Stromal cell of bone marrow (primary cell): ENCODE measurements at regions not wholly inside any gene's neighbourhood (a gene's known extent, or its start where the extent isn't known, plus 50 kb on each side); places are given as distances from the start of the nearest gene placed in this dataset.
"Not testable (repeated sequence)": the region's sequence is repeated elsewhere in the genome, so short reads cannot be mapped to it uniquely, and the experiment has no call there.

ENCODE experiments used
- DNase-seq: peaks from one replicate; pipeline ENCODE4 v3.0.0-alpha.2; 2012; ENCODE audit warnings: low read depth

DNA sequence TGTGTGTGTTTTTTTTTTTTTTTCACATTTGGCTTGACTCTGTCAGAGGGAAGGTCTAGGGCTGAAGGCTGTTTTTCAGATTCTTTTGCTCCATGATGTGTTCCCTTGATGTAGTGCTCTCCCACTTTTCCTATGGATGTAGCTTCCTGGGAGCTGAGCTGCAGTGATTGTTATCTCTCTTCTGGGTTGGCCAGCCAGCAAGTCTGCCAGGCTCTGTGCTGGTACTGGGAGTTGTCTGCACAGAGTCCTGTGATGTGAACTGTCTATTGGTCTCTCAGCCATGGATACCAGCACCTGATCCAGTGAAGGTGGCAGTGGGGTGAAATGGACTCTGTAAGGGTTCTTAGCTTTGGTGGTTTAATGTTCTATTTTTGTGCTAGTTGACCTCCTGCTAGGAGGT is 377.4 kb upstream of the MAN1A1 start:
- not testable (repeated sequence) for DNase-seq

DNA sequence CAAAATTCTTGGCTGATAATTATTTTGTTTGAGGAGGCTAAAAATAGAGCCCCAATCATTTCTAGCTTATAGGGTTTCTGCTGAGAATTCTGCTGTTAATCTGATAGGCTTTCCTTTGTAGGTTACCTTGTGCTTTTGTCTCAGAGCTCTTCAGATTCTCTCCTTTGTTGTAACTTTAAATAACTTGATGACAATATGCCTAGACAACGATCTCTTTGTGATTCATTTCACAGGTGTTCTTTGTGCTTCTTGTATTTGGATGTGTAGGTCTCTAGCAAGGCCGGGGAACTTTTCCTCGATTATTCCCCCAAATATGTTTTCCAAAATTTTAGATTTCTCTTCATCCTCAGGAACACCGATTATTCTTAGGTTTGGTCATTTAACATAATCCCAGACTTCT is 376.5 kb upstream of the MAN1A1 start:
- no peak for DNase-seq

DNA sequence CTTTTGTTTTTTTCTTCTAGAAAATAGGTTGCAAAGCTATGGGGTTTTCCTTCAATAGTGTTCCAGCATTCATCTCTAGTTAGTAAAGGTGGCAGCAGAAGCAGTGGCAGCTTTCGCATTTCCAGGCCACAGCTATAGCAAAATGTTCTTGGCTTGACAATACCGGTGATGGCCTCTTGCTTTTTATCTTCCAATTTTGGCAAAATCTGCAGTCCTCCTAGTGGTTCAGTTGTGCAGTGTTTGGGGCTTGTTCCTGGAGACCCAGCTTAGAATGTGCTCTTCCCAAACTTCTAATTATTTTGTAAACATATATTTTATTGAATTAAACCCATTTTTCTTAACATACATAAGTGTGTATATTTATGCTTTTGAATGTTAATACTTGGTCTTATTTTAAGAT is 370.6 kb upstream of the MAN1A1 start:
- DNase-seq: no peak

DNA sequence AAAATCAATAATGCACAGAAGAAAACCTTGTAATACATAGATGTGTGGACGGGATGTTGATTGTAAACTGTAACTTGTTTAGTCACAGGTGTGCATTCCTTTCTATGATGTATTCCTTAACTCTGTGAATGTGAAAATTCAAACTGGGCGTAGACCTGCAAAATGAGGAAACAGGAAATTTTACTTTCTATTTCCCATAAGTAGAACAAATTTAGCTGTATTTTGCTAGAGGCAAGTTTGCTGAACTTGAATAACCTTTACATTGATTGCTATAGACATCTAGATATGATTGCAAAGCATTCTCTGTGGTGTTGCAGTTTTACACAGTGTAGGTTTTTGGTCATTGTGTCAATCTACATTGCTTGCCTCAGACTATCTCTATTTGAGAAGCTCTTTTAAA is 368.4 kb upstream of the MAN1A1 start:
- DNase-seq: no peak

DNA sequence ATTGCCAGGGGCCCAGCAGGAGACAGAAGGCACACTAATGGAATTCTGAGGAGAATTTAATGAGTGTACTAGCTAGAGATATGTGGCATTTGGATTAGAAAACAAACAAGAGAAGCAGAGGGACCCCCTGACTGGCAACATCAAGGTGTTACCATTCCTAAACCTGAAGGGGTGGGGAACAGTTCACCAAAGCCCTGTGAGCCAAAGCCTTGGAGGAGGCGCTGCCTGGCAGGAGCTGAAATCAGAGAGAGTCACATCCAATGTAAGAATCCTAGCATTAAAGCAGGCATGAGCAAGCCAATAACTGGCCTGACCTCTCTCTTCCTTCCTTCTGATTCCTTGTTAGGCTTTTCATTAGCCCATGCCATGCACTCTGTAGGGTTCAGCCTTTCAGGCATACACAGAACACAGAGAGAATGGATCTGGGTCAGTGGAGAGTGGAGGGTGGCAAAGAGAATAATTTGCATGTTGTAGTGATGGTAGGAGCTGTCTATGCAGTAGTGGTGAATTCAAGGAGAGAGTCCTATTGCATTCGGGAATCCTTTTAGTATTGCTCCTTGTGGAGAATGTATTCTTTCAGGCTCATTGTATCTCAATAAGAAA is 367.2 kb upstream of the MAN1A1 start:
- DNase-seq: no peak

DNA sequence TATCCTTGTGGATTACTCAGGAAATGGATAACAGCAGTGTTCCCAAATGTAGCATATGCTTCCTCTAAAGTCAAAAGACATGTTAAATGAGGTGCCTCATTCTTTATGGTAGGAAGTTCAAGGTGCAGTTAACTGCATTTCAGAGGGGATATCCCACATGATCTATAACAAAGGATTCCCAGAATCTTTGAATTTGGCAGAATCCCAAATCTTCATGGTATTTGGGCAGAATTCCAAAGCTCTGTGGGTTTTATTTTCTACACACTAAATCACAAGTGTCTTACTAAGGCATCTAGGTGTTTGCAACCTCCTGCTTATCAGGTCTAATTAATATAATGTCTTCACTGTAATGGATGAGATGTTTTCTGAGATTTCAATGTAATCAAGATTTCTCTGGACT is 364.3 kb upstream of the MAN1A1 start:
- no peak for DNase-seq

DNA sequence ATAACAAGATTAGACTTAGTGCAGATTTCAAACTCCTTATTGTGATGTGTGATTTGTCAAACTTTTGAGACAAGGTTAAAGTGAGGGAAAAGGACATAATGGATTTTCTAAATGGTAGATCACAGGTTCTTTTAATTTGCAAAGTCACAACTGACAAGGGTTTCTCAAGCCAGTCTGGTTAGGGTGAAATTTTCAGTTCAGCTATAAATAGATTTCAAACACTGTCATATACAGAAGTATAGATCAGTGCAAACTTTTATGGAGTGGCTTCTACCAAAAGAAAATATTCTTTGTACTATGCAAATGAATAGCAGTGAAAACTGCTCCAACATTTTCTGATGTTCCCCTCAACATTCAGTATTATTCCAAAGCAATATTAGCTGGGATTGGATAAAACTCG is 337.1 kb upstream of the MAN1A1 start:
- DNase-seq: no peak

DNA sequence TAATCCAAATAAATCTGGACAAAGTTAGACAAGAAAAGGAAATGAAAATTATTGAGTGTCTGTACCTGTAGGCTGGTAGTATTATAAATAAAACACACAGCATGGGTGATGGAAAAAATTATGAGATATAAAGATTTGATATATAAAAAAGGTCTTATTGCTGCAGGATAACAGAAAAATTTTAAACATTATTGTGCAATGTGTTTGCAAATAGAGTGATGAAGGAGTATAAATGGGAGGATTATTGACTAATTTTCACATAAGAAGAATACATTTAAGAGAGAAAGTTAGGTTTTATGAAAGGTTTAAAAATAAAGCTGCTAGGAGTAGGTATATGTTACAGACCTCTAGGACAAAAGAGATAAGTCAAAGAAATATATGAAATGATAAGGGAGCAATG is 336.7 kb upstream of the MAN1A1 start:
- no peak for DNase-seq

DNA sequence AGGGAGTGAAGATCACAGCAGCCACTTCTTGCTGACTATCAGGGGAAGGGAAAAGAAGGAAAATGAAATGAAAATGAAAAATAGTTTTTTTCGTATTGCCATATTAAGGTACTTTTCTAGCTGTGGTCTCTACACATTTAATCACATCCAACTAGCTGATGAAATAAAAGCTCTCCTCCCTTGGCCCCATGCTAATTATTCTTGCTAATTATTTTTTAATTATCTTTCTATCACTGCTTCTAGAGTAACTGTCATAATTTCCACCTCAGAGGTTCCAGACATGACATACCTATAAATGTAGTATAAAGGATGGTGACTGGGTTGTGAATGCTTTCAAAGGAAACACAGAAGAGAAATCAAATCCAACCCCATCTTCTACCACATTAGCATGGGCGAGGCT is 334.1 kb upstream of the MAN1A1 start:
- no peak for DNase-seq

DNA sequence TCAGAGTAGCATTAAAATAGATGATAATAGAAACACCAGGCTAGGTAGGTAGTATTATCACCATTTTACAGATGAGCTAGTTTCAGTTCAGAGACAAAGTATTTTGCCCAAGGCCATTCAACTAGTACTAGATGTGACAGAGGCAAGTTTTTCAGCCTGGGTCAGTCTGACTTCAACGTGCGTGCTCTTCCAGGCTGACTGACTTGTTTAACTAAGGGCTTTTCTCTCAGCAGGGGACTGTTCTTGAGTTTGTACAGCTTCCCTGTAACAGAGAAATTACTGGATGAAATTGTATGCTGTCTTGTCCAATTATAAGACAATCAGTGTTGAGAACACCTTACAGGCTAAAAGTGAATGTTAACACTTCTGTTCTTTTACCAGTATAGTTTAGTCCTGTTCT is 333.5 kb upstream of the MAN1A1 start:
- DNase-seq: no peak

DNA sequence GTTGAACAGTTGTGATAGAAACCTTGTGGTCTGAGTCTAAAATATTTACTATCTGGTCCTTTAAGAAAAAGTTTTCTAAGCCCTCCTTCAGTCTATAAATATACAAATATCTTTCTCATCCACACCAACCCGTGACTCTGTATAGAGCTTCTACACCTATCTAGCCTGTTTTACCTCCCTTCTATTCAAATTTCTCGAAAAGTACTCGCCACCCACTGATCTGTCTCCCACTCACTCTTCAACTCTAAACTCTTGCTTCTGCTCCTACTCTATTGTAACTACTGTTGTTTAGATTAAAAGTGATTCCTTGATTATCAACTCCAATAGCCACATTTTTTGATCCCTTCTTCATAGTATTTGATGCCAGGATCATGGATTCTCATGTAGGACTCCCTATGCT is 329.4 kb upstream of the MAN1A1 start:
- no peak for DNase-seq

DNA sequence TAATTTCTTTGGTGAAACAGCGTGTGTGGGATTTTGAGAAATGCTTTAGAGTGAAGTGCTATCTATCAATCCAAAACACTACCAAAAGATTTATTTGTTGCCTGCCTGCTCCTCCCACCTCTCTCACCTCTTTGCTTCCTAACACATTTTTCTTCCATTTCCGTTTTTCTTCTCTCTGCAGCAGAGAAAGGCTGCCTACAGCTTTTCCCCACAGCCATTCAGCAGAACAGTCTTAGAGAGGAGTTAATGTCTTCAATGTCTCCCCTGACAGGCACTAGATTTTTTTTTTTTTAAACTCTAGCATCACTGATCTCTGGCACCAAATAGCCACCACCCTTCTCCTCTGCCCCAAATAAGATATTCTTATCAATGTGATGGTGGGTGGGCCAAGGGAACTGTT is 327.8 kb upstream of the MAN1A1 start:
- no peak for DNase-seq

DNA sequence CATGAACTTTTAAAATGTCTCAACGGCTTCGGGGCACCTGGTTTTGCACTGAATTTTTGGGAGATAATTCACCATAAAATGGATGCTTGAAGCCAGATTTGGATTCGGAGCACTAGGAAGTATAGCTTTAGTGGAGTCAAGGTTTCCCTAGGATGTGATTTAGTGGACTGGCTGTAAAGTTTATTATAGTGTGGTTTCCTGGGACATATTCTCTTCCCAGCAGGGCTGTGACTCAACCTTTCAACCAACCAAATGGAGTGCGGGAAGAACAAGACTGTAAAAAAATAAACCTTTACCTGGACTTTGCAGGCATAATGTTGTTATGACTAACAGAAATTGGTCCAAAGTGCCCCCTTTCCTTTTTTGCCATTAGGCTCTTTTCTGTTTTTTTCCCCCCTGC is 327.4 kb upstream of the MAN1A1 start:
- peak; percentile 25 for DNase-seq

DNA sequence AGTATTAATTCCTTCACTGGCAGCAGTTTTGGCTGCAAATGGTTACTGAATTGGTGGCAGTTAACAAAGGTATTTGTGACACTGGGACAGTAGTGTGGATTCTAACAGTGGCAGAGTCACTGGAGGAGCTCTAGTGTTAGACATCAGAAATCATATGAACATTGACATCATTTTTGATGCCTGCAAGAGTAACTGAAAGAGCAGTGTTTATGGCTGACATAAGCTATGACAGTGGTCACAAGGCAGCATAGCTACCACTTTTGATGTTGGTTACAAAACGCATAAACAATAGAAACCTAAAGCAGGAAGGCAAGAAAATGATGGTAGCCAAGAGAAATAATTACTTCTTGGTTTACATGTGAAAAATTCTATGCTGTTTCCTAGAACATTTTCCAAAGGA is 326.7 kb upstream of the MAN1A1 start:
- peak; percentile 4 for DNase-seq

DNA sequence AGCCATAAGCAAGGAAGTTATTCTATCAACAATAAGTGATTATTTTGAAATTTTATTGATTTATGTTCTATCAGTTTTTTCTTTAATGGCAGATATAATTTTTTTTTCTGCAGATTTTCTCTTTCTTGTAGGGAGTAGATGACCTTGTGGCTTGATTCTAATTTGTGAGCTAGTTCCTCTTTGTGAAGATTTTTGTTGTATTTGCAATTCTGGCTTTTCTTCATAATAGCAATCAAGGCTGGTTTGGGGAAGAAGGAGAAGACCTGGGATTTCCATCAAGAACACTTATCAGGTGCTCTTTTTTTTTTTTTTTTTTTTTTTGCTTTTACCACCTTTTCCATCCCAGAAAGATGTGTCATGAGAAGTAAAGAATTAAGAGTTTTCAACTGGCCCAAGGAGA is 324.2 kb upstream of the MAN1A1 start:
- no peak for DNase-seq

DNA sequence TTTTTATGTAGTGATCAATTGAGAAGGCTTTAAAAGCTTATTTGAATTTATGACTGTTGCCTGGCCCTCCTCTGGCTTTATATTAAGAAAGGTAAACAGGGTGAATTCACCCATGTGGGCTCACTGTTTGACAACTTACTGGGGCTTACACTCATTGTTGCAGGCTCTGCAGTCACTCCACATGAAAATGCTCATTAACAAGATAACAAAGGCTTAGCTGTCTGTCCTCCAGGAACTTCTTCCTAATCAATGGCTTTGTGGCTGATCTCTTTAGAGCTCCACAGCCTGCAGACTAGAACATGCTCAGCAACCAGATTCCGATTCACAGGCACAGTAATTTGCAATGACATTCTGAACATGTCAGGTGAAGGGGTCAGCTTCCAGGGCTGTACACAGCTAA is 323.2 kb upstream of the MAN1A1 start:
- DNase-seq: no peak

DNA sequence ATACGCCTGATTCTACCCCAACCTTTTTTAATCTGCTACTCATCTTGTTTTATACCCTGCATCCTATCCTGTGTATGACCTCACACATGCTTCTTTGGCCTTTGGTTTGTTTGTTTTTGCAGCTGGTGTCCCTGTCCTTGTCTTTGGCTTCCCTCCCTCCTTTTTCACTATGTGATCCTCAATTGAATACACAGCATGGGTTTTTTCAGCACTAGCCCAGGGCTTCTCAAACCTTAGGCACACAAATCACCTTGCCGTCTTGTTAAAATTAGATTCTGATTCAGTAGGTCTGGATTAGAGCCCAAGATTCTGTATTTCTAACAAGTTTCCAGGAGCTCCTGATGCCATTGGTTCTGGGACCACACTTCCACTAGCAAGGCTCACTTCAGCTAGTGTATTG is 321.5 kb upstream of the MAN1A1 start:
- no peak for DNase-seq

DNA sequence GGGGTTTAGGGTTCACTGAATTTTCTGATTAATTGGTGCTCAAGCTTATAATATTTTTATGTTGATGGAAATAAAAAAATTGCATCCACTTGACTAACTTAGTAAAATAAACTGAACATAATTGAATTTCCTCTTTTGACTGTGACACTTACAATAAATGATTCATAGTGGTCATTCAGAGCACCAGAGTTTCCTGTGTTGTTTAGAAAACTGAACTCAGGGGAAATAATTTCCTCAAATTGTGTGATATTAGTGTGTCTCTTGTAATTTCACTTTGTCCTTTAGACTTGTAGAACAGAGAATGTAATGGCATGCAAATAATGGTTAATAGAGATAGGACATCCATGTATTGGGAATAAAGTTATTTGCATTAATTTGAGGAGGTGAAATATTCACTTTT is 319.7 kb upstream of the MAN1A1 start:
- peak; percentile 3 for DNase-seq

DNA sequence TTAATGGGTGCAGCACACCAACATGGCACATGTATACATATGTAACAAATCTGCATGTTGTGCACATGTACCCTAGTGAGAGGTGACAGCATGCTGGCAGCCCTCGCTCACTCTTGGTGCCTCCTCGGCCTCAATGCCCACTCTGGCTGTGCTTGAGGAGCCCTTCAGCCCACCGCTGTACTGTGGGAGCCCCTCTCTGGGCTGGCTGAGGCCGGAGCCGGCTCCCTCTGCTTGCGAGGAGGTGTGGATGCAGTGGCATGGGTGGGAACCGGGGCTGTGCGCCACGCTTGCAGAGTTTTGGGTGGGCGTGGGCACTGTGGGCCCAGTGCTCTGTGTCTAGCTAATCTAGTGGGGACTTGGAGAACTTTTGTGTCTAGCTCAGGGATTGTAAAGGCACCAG is 315.9 kb upstream of the MAN1A1 start:
- DNase-seq: not testable (repeated sequence)

DNA sequence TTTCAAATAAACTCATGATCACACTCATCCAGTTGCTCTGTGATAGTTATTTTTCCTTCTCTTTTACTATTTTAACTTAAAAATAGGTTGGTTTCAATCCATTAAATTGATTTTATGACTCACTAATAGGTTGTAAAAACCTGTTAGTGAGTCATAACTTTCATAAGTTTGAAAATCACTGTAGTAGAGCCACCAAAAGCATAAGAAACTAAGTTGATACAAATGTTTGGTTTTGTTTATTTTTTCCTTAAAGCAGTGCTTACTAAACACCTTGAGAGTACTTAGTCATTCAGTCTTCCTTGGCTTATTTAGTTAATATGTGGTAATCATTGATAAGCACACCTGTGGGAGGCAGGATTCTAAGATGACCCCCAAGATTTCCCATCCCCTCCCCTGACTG is 312.1 kb upstream of the MAN1A1 start:
- DNase-seq: no peak

DNA sequence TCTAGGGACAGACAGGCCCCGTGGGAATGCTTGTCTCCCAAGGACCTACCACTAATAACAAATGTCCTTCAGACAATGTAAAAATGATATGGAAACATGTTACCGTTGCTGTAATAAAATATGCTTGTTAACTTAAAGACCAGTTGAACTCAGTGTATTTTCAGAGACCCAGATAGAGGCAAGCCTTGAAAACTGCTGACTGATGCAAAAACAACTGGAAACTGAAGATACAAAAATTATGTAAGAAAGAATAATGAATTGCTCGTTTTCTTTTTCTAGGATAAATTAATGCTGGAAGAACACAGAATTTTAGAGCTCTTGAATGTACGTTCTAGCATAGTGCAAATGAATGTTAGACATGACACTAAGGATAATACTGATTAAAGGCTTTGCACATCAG is 311.5 kb upstream of the MAN1A1 start:
- DNase-seq: no peak

DNA sequence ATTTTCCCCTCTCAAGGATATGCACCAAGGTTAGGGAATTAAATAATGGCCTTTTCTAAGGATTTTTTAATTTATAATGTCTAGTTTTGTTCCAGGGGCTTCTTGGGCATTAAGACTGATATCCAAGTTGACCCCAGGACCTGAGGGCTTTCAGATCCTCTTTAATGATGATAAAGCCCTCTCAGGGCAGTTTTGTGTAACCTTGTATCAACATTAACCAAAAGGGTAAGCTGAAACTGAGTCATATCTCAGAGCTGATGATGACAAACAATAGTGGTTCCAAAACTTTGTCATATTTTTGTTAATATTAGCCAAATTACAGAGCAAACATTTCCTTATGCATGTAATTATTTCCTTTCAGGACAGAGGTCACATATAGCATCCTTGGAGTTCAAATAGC is 309.4 kb upstream of the MAN1A1 start:
- DNase-seq: no peak

DNA sequence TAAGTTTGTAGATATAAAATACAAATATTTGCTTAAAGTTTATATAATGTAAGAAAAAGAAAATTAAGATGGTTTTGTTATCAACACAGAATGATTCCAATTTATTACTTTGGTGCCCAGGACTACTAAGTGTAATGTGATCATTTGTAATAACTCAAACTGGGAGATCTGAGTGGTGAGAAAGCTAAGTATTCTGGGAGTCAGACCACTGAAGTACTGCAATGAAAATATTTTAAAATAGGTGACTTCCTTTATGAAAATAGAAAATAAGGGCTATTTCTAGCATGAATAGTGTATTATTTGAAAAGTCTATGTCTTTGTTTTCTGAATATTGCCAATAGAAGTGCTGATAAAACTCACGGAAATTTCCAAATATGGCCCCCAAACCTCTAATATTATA is 305.6 kb upstream of the MAN1A1 start:
- DNase-seq: no peak

DNA sequence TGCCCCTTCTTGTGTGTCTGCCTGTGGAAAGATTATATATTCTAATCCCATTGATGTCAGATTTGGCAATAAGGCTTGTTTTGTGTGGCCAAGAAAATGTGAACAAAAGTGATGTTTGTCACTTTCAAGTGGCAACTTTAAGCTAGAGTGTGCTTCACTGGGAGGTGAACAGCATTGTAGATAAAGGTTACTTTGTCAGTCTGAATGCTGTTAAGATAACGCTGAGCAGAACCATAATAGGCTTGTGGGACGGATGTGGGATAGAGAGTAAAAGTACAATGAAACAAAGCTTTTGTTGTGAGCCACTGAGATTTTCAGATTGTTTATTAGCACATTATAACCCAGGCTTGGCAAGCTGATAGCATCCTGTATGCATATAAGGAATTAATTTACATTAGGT is 303.8 kb upstream of the MAN1A1 start:
- DNase-seq: no peak

DNA sequence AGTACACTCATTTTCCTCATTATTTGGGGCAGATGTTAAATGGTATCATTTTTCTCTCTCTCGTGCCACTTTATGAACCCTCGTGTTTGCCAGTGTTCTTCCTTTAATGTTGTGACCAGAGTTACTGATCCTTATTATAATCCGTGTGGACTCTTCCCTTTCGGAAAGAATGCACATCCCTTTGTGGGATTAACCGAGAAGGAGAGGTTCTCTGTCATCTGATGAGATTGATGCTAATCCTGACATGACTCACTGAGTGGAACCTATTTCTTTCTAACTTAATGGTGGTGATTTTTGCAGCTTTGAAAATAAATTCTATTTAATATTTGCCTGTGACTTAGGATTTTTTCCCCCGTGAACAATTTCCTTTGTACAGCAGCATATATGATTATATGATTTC is 300.0 kb upstream of the MAN1A1 start:
- DNase-seq: no peak
